PC-3 (cell line): ENCODE measurements at regions not wholly inside any gene's neighbourhood (a gene's known extent, or its start where the extent isn't known, plus 50 kb on each side); places are given as distances from the start of the nearest gene placed in this dataset.

Experiments used
- CTCF ChIP-seq: fragments of 300-600 bp; sonication (generic); conservative IDR thresholded peaks from 2 replicates; pipeline ENCODE4 v1.5.1; 2017; ENCODE audit warnings: antibody characterized with exemption, low read depth, mild to moderate bottlenecking, low read length
- EZH2 ChIP-seq: fragments of 300-600 bp; sonication (generic); IDR thresholded peaks from one replicate; pipeline ENCODE4 v1.6.1; 2017; ENCODE audit warnings: antibody characterized with exemption, mild to moderate bottlenecking, low read length; ENCODE audit not compliant: unreplicated experiment

GRCh38 chr5:93941897-93942296 is 200.5 kb upstream of the POU5F2 start:
- TF ChIP-seq CTCF = no peak
- TF ChIP-seq EZH2 = no peak
